ENCODE measurements at regions not wholly inside any gene's neighbourhood (a gene's known extent, or its start where the extent isn't known, plus 50 kb on each side); places are given as distances from the start of the nearest gene placed in this dataset.

GRCh38 chr15:98025237-98025636 is 64.7 kb downstream of the ARRDC4 start:
- H3K27me3 ChIP-seq = no peaks in the 10 kb centered on the region
- H3K27ac ChIP-seq = no peak overlapping the region
- no peak for TF ChIP-seq POLR2A (IDR thresholded peaks at IDR 0.05)
- TF ChIP-seq CTCF (IDR thresholded peaks at IDR 0.05) = no peak
- H3K36me3 ChIP-seq (ENCODE audit: low read depth, missing control alignments) = no peaks in the 10 kb centered on the region
- H3K4me3 ChIP-seq = no peak overlapping the region
- intact Hi-C loops (cut with DNase I; ENCODE audit: low total_unique reads) = no loop called here
- H3K9me3 ChIP-seq = no peaks in the 10 kb centered on the region
- H3K4me1 ChIP-seq = peaks cover 10% of the 10 kb centered on the region
- DNase-seq = no peak
- 84 to 88% methylated on average over 2 of the region's 2 CpGs for WGBS, 2 donors

- intact Hi-C loops (cut with DNase I; ENCODE audit: low total_unique reads) = no loop called here
- no peaks in the 10 kb centered on the region for H3K27me3 ChIP-seq
- H3K9me3 ChIP-seq = no peaks in the 10 kb centered on the region
- no peak overlapping the region for H3K4me3 ChIP-seq
- no peak for DNase-seq
- TF ChIP-seq POLR2A (IDR thresholded peaks at IDR 0.05) = no peak
- no peak for TF ChIP-seq CTCF (IDR thresholded peaks at IDR 0.05)
- 81 to 82% methylated on average over 4 of the region's 4 CpGs for WGBS, 2 donors
- H3K36me3 ChIP-seq (ENCODE audit: low read depth, missing control alignments) = no peaks in the 10 kb centered on the region
- no peak overlapping the region for H3K27ac ChIP-seq
- no peaks in the 10 kb centered on the region for H3K4me1 ChIP-seq
Observed at GRCh38 chr15:98034731-98035130, 74.2 kb downstream of the ARRDC4 start.

- WGBS, 2 donors = 93 to 95% methylated on average over 7 of the region's 7 CpGs
- no peak overlapping the region for H3K4me3 ChIP-seq
Observed at GRCh38 chr15:98035134-98035533, 74.6 kb downstream of the ARRDC4 start.

GRCh38 chr15:98035577-98036010 is 75.1 kb downstream of the ARRDC4 start:
- Histone ChIP-seq H3K27ac (no peak overlapping the region), H3K27me3 (no peaks in the 10 kb centered on the region), H3K4me3 (no peak overlapping the region), H3K9me3 (no peaks in the 10 kb centered on the region), H3K36me3 (ENCODE audit: low read depth, missing control alignments) (no peaks in the 10 kb centered on the region), H3K4me1 (no peaks in the 10 kb centered on the region)
- WGBS, 2 donors = 89 to 93% methylated on average over 1 to 2 of the region's 2 CpGs
- DNase-seq = no peak
- no peak for TF ChIP-seq POLR2A (IDR thresholded peaks at IDR 0.05)
- TF ChIP-seq CTCF (IDR thresholded peaks at IDR 0.05) = no peak
- intact Hi-C loops (cut with DNase I; ENCODE audit: low total_unique reads) = no loop called here

More at GRCh38 chr15:98035134-98035533, 74.6 kb downstream of the ARRDC4 start:
- no peak overlapping the region for H3K27ac ChIP-seq
- no peaks in the 10 kb centered on the region for H3K27me3 ChIP-seq
- intact Hi-C loops (cut with DNase I; ENCODE audit: low total_unique reads) = no loop called here
- TF ChIP-seq POLR2A (IDR thresholded peaks at IDR 0.05) (no peak), CTCF (IDR thresholded peaks at IDR 0.05) (no peak)
- no peaks in the 10 kb centered on the region for H3K9me3 ChIP-seq
- no peak for DNase-seq
- H3K4me1 ChIP-seq = no peaks in the 10 kb centered on the region
- H3K36me3 ChIP-seq (ENCODE audit: low read depth, missing control alignments) = no peaks in the 10 kb centered on the region

- no peaks in the 10 kb centered on the region for H3K27me3 ChIP-seq
- H3K36me3 ChIP-seq (ENCODE audit: low read depth, missing control alignments) = no peaks in the 10 kb centered on the region
- no peaks in the 10 kb centered on the region for H3K4me1 ChIP-seq
- TF ChIP-seq POLR2A (IDR thresholded peaks at IDR 0.05) = no peak
- TF ChIP-seq CTCF (IDR thresholded peaks at IDR 0.05) = no peak
- no peak overlapping the region for H3K4me3 ChIP-seq
- intact Hi-C loops (cut with DNase I; ENCODE audit: low total_unique reads) = no loop called here
- H3K27ac ChIP-seq = no peak overlapping the region
- no peak for DNase-seq
- H3K9me3 ChIP-seq = no peaks in the 10 kb centered on the region
- 86 to 87% methylated on average over 4 of the region's 4 CpGs for WGBS, 2 donors
Observed at GRCh38 chr15:98039596-98039995, 79.1 kb downstream of the ARRDC4 start.
